Activated CD4-positive, alpha-beta memory T cell treated with anti-CD3 and anti-CD28 coated beads, Interleukin-2, amount 10 ng/mL, durations not matched to agents 7 days and 5 days (primary cell): ENCODE measurements at regions not wholly inside any gene's neighbourhood (a gene's known extent, or its start where the extent isn't known, plus 50 kb on each side); places are given as distances from the start of the nearest gene placed in this dataset.

Experiments
- CTCF ChIA-PET: fragments of 350-600 bp; sonication (Branson Sonifier 250); formaldehyde crosslinking; loops from one replicate; lab custom pipeline; 2021; ENCODE audit warnings: antibody characterized with exemption, inconsistent platforms; lab: Charles Lee
- POLR2A ChIA-PET: fragments of 350-600 bp; sonication (Branson Sonifier 250); formaldehyde crosslinking; loops from one replicate; lab custom pipeline; 2021; ENCODE audit warnings: antibody characterized with exemption; lab: Charles Lee
- DNase-seq: peaks from one replicate; pipeline ENCODE4 v3.0.0-alpha.2; 2020
- H3K27ac Mint-ChIP-seq: one replicate; pipeline ENCODE4 v1.8.0; 2021; ENCODE audit warnings: mild to moderate bottlenecking, mixed read lengths
- H3K27me3 Mint-ChIP-seq: one replicate; pipeline ENCODE4 v1.8.0; 2021; ENCODE audit warnings: mixed read lengths
- H3K36me3 Mint-ChIP-seq: one replicate; pipeline ENCODE4 v1.8.0; 2021; ENCODE audit warnings: low read depth, mixed read lengths
- H3K4me1 Mint-ChIP-seq: one replicate; pipeline ENCODE4 v1.8.0; 2021; ENCODE audit warnings: mixed read lengths
- H3K4me3 Mint-ChIP-seq: one replicate; pipeline ENCODE4 v1.8.0; 2021; ENCODE audit warnings: mild to moderate bottlenecking, mixed read lengths
- H3K9me3 Mint-ChIP-seq: one replicate; pipeline ENCODE4 v1.8.0; 2021; ENCODE audit warnings: mixed read lengths

DNA sequence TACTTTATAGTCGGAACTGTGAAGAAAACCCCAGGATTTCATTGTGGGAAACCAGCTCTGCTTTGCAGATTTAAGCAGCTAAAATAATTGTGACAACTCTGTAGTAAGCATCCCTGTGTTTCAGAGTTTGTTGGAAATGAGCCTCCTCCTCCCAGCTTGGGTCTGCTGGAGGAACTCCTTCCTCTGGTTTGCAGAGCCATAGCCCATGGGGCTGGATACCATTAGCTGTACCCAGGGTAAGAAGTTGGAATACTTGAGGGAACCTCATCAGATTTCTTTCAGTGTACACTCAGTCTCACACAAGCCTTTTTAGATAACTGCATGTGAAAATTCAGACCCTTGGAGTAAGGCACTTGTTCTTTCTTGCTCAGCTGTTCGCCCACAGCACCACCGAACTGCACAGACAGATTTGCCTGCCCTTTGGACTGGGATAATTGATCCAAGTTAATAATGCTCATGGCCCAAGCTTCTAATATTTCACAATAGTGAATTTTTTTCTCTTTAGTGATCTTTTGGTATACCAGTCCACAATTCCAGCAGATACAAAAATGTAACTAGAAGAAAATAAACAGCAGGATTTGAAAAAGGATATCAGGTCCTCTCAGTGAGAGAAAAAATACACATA, 467.4 kb upstream of the FZD8 start:
- Mint-ChIP-seq H3K4me3 (no peak overlapping the region), H3K9me3 (peaks cover 2% of the 10 kb centered on the region), H3K27ac (no peak overlapping the region), H3K36me3 (no peaks in the 10 kb centered on the region), H3K4me1 (no peaks in the 10 kb centered on the region), H3K27me3 (no peaks in the 10 kb centered on the region)
- ChIA-PET CTCF (no interaction called here), POLR2A (no interaction called here)
- DNase-seq = no peak

DNA sequence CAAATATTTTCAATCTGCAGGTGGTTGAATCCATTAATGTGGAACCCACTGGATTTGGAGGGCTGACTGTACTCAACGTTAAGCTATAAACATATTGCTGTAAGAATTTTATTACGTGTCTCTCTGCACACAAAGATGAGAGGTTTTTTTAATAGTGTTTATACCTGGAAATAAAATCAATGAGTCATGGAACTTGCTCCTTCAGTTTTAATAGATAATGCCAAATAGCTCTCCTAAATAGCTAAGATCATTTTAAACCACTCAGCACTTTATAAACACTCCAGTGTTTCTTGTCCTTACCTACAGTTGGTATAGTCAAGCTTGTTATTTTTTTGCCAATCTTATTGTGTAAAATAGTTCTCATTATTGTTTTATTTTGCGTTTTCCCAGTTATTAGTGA, 455.6 kb upstream of the FZD8 start:
- Mint-ChIP-seq H3K4me3 (no peak overlapping the region), H3K27ac (no peak overlapping the region), H3K9me3 (peaks cover 14% of the 10 kb centered on the region), H3K4me1 (no peaks in the 10 kb centered on the region), H3K27me3 (no peaks in the 10 kb centered on the region), H3K36me3 (no peaks in the 10 kb centered on the region)
- no peak for DNase-seq
- ChIA-PET CTCF (no interaction called here), POLR2A (no interaction called here)

DNA sequence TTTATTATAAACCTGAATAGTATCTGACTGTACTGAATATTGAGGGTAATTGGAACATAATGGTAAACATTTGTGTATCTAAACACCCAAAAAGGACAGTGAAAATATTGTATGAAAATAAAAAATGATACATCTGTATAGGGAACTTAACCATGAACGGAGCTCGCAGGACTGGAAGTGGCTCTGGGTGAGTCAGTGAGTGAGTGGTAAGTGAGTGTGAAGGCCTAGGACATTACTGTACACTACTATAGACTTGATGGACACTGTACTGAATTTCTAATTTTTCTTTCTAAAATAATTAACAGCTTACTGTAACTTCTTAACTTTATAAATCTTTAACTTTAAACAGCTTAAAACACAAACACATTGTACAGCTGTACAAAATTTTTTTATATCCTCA, 454.5 kb upstream of the FZD8 start:
- peaks cover 17% of the 10 kb centered on the region for H3K9me3 Mint-ChIP-seq
- H3K27me3 Mint-ChIP-seq = no peaks in the 10 kb centered on the region
- H3K27ac Mint-ChIP-seq = no peak overlapping the region
- H3K36me3 Mint-ChIP-seq = no peaks in the 10 kb centered on the region
- H3K4me1 Mint-ChIP-seq = no peaks in the 10 kb centered on the region
- H3K4me3 Mint-ChIP-seq = no peak overlapping the region
- CTCF ChIA-PET = no interaction called here
- DNase-seq = no peak
- POLR2A ChIA-PET = interaction anchor here (0.6 kb wide), 1 partner anchor 1200 kb away, joined by 3 read pairs; no protein-coding TSS in a partner anchor

DNA sequence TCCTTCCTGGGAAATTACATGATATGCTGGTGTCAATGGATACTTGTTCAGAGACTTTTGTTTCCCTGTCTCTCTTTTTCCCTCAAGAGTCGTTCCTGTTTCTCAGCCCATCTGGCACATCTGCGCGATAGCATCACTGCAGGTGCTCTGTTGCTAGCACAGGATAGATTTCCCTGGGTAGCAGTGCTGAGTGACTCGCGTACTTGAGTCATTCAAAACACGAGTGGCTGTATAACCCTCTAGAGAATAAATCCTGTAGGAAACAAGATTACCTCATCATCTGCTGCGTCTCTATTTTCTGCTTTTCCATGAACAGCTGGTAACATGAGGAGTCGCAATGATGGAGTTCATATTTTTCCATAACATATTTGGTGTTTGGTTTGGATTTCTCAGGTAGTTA, 452.0 kb upstream of the FZD8 start:
- CTCF ChIA-PET = no interaction called here
- Mint-ChIP-seq H3K9me3 (peaks cover 12% of the 10 kb centered on the region), H3K36me3 (no peaks in the 10 kb centered on the region), H3K4me3 (no peak overlapping the region), H3K27me3 (no peaks in the 10 kb centered on the region), H3K27ac (no peak overlapping the region), H3K4me1 (no peaks in the 10 kb centered on the region)
- POLR2A ChIA-PET = no interaction called here
- no peak for DNase-seq

DNA sequence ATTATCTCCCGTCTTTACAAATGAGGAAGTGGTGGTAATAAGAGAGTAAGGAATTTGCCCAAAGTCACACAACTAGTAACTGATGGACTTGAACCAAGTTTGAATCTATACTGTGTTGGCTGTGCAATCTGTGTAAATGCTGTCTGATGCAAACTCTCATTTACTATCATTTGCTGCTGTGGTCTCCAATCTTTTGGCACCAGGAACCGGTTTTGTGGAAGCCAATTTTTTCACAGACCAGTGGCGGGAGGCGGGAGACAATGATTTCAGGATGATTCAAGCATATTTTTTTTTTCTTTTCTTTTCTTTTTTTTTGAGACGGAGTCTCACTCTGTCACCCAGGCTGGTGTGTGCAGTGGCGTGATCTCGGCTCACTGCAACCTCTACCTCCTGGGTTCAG, 450.0 kb upstream of the FZD8 start:
- Mint-ChIP-seq H3K27ac (no peak overlapping the region), H3K4me3 (no peak overlapping the region), H3K36me3 (no peaks in the 10 kb centered on the region), H3K27me3 (no peaks in the 10 kb centered on the region), H3K9me3 (peaks cover 11% of the 10 kb centered on the region), H3K4me1 (no peaks in the 10 kb centered on the region)
- DNase-seq = no peak
- CTCF ChIA-PET = no interaction called here
- POLR2A ChIA-PET = no interaction called here

DNA sequence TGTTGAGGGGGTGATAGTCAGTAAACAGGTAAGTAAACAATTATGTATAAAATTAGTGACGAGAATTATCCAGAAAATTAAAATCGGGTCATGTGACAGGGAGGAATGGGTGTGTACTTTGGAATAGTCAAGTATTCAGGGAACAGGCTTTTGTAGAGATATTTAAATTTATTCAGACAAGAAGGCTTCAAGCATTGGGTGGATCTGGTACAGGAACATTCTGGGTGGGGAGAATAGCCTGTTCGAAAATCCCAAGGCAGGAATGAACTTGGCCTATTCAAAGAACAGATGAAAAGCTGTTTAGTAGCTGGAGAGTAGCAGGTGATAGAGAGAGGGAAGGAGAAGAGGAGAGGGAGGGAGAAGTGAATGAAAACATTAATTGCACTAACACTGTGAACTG, 448.9 kb upstream of the FZD8 start:
- POLR2A ChIA-PET = no interaction called here
- no peak overlapping the region for H3K27ac Mint-ChIP-seq
- H3K9me3 Mint-ChIP-seq = peaks cover 11% of the 10 kb centered on the region
- no peaks in the 10 kb centered on the region for H3K27me3 Mint-ChIP-seq
- DNase-seq = no peak
- CTCF ChIA-PET = no interaction called here
- H3K4me1 Mint-ChIP-seq = no peaks in the 10 kb centered on the region
- no peak overlapping the region for H3K4me3 Mint-ChIP-seq
- H3K36me3 Mint-ChIP-seq = no peaks in the 10 kb centered on the region

DNA sequence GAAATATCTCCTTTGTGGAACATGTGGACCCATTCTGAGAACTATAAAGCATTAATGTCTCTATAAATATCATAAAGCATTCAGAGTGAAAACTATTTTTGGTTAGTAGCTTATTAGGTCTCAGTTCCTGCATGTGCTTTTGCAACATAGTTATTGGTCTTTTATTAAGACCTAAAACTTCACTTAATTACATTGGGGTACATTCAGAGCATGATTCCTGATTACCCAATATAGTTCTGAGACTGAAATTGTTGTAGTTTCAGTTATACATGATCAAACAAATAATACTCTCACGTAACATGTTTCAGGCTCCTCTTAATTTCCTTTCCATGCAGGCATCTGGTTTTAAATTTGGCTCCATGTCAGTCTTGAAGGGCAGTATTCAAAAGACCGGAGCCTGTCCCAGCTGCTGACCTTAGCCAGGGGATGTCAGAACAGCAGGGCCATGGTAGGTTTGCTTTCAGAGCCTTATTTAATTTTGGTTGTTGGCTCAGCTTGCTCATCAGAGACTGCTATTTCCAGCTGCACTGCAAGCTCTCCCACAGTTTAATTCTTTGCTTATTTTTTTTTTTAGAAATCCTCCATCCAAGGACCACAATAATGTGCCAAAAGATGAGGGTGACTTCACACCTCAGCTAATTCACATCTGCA, 447.8 kb upstream of the FZD8 start:
- DNase-seq = no peak
- Mint-ChIP-seq H3K4me1 (no peaks in the 10 kb centered on the region), H3K27ac (no peak overlapping the region), H3K27me3 (no peaks in the 10 kb centered on the region), H3K9me3 (peaks cover 11% of the 10 kb centered on the region), H3K36me3 (no peaks in the 10 kb centered on the region), H3K4me3 (no peak overlapping the region)
- CTCF ChIA-PET = no interaction called here
- POLR2A ChIA-PET = no interaction called here

DNA sequence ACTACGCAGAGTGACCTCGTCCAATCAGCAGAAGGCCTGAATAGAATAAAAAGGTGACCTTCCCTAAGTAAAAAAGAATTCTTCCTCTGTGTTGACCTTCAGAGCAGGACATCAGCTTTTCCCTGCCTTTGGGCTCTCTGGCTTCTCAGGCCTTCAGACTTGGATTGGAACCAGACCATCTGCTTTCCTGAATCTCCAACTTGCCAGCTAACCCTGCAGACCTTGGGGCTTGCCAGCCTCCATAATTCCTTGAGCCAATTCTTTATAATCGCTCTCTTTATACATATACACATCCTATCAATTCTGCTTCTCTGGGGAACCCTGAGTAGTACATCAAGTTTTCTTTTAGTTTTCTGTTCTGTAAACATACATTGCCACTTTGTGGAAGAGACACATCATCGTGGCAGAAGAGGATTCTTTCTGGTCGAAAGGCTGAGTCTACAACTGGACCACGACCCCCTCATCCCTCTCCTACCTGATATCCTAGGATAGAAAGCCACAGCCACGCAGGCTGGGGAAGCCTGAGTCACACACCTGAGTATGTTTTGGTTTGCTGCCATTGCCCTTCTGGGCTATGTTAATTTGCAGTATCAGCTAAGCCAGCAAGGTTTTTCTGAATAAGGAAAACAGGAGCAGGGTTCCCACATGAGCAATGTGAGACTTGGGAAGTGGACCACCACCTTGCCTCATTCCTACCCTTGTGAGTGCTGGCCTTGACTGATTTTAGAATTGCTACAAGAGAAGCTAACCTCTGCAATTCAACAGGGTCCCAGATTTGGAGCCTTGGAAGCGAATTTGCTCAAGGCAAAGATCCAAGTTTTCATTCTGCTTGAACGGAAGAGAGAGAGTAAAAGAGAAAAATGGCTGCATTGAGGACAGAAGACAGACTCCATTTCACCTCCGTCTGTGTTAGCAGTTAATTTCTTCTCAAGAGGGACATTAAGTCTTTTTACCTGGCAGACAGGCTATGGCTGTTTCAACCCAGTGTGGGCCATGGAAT, 445.2 kb upstream of the FZD8 start:
- no peaks in the 10 kb centered on the region for H3K36me3 Mint-ChIP-seq
- no peak for DNase-seq
- ChIA-PET CTCF (no interaction called here), POLR2A (no interaction called here)
- H3K27ac Mint-ChIP-seq = no peak overlapping the region
- no peaks in the 10 kb centered on the region for H3K27me3 Mint-ChIP-seq
- H3K4me1 Mint-ChIP-seq = no peaks in the 10 kb centered on the region
- H3K4me3 Mint-ChIP-seq = no peak overlapping the region
- peaks cover 9% of the 10 kb centered on the region for H3K9me3 Mint-ChIP-seq

DNA sequence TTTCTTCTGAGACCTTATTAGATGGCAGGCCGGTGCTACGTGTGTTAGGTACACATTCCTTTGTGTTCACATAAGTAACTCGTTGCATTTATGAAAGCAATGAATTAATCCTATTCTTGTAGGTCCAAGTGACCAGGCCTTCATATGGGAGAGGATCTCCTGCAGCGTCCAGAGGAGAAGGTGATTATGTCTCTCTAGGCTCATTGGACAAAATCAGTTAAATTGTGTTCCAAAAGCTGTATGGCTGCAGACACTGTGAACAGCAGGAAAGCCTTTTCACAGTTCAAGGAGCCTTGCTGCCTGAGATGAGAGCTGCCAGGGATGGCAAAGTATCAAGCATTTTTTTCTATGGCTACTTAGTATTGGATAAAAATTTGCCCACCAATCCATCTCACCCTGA, 433.1 kb upstream of the FZD8 start:
- Mint-ChIP-seq H3K4me1 (no peaks in the 10 kb centered on the region), H3K4me3 (no peak overlapping the region), H3K27ac (no peak overlapping the region), H3K36me3 (no peaks in the 10 kb centered on the region), H3K27me3 (no peaks in the 10 kb centered on the region), H3K9me3 (peaks cover under 1% of the 10 kb centered on the region)
- ChIA-PET CTCF (no interaction called here), POLR2A (no interaction called here)
- DNase-seq = no peak

DNA sequence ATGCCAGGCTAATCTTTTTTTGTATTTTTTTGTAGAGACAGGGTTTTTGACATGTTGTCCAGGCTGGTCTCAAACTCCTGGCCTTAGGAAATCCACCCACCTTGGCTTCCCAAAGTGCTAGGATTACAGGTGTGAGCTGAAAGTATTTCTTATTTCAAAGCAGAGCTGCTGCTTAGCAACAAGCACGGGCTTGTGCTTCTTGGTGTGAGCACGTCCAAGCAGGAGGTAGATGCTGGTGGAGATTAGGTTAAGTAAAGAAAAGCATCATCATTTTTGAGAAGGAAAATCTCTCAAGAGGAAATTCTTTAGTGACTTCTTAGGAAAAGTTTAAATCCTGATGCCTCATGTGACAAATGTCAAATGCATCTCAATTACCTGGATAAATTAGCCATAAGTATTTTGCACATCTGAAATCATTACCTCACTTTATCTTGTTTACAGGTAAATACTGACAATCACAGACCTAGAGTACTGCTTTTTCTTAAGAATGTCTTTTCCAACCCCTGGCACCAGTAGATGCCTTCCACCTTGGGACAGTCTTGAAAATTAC, 431.8 kb upstream of the FZD8 start:
- no peaks in the 10 kb centered on the region for H3K36me3 Mint-ChIP-seq
- DNase-seq = no peak
- no peaks in the 10 kb centered on the region for H3K27me3 Mint-ChIP-seq
- no peak overlapping the region for H3K4me3 Mint-ChIP-seq
- peaks cover 3% of the 10 kb centered on the region for H3K9me3 Mint-ChIP-seq
- no peak overlapping the region for H3K27ac Mint-ChIP-seq
- CTCF ChIA-PET = no interaction called here
- POLR2A ChIA-PET = no interaction called here
- no peaks in the 10 kb centered on the region for H3K4me1 Mint-ChIP-seq

DNA sequence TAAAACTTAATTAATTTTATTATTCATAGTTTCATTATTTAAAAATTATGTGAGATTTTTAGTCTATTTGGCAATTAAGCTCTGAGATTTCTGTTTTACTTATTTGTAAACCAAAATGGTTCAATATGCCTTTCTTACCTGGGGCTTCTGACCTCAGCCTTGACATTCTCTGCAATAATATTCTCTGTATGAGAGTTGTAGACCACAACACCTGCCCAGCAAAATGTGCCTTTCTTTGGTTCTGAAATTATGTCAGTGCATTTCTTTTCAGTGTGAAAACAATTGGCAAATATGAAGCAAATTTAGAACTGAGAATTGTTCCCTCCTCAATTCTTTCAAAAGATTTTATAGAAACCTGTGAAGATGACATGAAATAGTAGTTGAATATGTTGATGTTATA, 426.4 kb upstream of the FZD8 start:
- Mint-ChIP-seq H3K27me3 (no peaks in the 10 kb centered on the region), H3K4me3 (no peak overlapping the region), H3K36me3 (no peaks in the 10 kb centered on the region), H3K27ac (no peak overlapping the region), H3K4me1 (no peaks in the 10 kb centered on the region), H3K9me3 (peaks cover 6% of the 10 kb centered on the region)
- POLR2A ChIA-PET = no interaction called here
- no peak for DNase-seq
- CTCF ChIA-PET = no interaction called here

DNA sequence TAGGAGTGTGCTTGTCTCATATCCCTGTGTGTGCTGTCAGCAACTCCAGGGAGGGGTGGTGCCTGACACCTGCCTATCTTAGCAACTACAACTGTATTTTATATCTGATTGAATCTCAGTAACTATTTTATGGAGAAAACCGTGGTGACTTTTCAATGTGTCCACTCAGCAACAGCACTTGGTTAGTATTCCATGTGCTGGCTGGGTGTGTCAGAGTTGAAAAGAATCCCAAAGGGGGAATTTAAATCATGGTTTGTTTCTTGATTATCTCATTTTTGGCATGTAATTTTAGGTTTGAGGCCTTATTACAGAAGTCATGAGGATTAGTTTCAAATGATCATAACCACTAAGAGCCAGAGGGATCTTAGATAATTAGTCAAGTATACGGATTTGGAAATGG, 425.7 kb upstream of the FZD8 start:
- H3K9me3 Mint-ChIP-seq = peaks cover 7% of the 10 kb centered on the region
- no peak for DNase-seq
- H3K4me1 Mint-ChIP-seq = no peaks in the 10 kb centered on the region
- CTCF ChIA-PET = no interaction called here
- POLR2A ChIA-PET = no interaction called here
- H3K4me3 Mint-ChIP-seq = no peak overlapping the region
- no peak overlapping the region for H3K27ac Mint-ChIP-seq
- no peaks in the 10 kb centered on the region for H3K36me3 Mint-ChIP-seq
- no peaks in the 10 kb centered on the region for H3K27me3 Mint-ChIP-seq

DNA sequence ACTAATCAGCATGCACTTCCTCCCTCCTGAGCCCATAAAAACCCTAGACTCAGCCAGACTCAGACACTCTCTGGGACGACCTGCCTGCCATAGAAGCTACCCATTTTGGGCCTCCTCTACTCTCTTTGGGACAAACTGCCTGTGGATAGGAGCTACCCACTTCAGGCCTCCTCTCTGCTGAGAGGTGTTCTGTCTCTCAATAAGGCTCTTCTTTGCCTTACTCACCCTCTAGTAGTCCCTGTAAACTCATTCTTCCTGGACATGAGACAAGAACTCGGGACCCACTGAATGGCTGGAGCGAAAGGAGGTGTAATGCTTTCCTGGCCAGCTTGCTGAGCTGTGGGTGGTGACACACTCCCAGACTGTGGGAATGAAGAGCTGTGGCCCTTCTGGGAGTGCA, 424.8 kb upstream of the FZD8 start:
- H3K4me1 Mint-ChIP-seq = no peaks in the 10 kb centered on the region
- ChIA-PET POLR2A (no interaction called here), CTCF (no interaction called here)
- no peak overlapping the region for H3K4me3 Mint-ChIP-seq
- H3K9me3 Mint-ChIP-seq = peaks cover 8% of the 10 kb centered on the region
- no peaks in the 10 kb centered on the region for H3K36me3 Mint-ChIP-seq
- no peak for DNase-seq
- H3K27ac Mint-ChIP-seq = no peak overlapping the region
- H3K27me3 Mint-ChIP-seq = no peaks in the 10 kb centered on the region
